ENCODE measurements at regions not wholly inside any gene's neighbourhood (a gene's known extent, or its start where the extent isn't known, plus 50 kb on each side); places are given as distances from the start of the nearest gene placed in this dataset.
"Not testable (repeated sequence)": the region's sequence is repeated elsewhere in the genome, so short reads cannot be mapped to it uniquely, and the experiment has no call there.

GRCh38 chr5:120137582-120137981, 326.5 kb upstream of the PRR16 start:
- H3K9me3 ChIP-seq (ENCODE audit: severe bottlenecking): no peaks in the 10 kb centered on the region
- H3K27ac ChIP-seq: no peak overlapping the region
- no peaks in the 10 kb centered on the region for H3K27me3 ChIP-seq (ENCODE audit: insufficient read depth, low read depth, severe bottlenecking)
- H3K4me3 ChIP-seq (ENCODE audit: low read depth, low read length): no peak overlapping the region
- TF ChIP-seq, protein P1, sequence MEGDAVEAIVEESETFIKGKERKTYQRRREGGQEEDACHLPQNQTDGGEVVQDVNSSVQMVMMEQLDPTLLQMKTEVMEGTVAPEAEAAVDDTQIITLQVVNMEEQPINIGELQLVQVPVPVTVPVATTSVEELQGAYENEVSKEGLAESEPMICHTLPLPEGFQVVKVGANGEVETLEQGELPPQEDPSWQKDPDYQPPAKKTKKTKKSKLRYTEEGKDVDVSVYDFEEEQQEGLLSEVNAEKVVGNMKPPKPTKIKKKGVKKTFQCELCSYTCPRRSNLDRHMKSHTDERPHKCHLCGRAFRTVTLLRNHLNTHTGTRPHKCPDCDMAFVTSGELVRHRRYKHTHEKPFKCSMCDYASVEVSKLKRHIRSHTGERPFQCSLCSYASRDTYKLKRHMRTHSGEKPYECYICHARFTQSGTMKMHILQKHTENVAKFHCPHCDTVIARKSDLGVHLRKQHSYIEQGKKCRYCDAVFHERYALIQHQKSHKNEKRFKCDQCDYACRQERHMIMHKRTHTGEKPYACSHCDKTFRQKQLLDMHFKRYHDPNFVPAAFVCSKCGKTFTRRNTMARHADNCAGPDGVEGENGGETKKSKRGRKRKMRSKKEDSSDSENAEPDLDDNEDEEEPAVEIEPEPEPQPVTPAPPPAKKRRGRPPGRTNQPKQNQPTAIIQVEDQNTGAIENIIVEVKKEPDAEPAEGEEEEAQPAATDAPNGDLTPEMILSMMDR (IDR thresholded peaks at IDR 0.05; ENCODE audit: low read depth, low read length): no peak
- no peaks in the 10 kb centered on the region for H3K36me3 ChIP-seq
- DNase-seq: no peak

- Histone ChIP-seq H3K27ac (no peak overlapping the region), H3K9me3 (ENCODE audit: severe bottlenecking) (no peaks in the 10 kb centered on the region), H3K4me3 (ENCODE audit: low read depth, low read length) (no peak overlapping the region), H3K27me3 (ENCODE audit: insufficient read depth, low read depth, severe bottlenecking) (no peaks in the 10 kb centered on the region), H3K36me3 (no peaks in the 10 kb centered on the region)
- no peak for DNase-seq
- TF ChIP-seq, protein P1 (IDR thresholded peaks at IDR 0.05; ENCODE audit: low read depth, low read length): no peak
These were observed 325.1 kb upstream of the PRR16 start for GRCh38 chr5:120139039-120139438.

DNA sequence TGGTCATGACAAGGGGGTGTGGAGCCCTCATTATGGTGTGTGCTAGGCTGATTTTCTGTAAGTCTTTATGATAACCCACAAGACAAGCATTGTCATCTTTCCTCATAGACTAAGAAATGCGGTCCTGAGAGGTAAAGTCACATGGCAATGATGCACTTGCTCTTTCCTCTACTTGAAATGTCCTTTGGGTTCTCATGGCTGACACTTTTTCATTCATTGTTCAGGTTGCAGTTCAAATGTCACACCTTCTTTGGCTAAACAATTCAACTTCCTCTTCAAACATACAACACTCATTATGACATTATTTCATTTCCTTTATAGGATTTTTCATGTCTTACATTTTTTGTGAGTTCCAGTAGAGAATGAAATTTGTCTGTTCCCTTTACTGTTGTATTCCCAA, 323.6 kb upstream of the PRR16 start:
- no peaks in the 10 kb centered on the region for H3K36me3 ChIP-seq
- no peaks in the 10 kb centered on the region for H3K9me3 ChIP-seq (ENCODE audit: severe bottlenecking)
- H3K27me3 ChIP-seq (ENCODE audit: insufficient read depth, low read depth, severe bottlenecking): no peaks in the 10 kb centered on the region
- no peak overlapping the region for H3K27ac ChIP-seq
- H3K4me3 ChIP-seq (ENCODE audit: low read depth, low read length): no peak overlapping the region
- TF ChIP-seq, protein P1 (IDR thresholded peaks at IDR 0.05; ENCODE audit: low read depth, low read length): no peak
- no peak for DNase-seq

DNA sequence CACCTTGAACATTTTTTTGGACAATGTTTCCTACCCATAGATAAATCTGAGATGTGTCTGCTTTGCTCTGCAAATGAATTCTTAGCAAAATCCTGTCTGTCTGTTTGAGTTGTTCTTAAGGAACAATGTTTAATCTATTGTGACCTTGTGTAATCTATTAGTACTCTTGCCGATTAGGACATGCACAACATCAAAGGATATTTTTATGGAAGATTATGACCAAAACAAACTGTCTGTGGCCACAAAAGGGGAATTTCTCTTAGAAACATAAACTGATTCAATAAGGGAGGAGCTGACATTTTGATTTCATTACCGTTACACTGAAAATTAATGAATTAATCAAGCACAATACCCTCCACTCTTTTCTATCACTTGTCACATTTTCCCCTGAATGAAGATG, 323.0 kb upstream of the PRR16 start:
- Histone ChIP-seq H3K27me3 (ENCODE audit: insufficient read depth, low read depth, severe bottlenecking) (no peaks in the 10 kb centered on the region), H3K9me3 (ENCODE audit: severe bottlenecking) (no peaks in the 10 kb centered on the region), H3K27ac (no peak overlapping the region), H3K36me3 (no peaks in the 10 kb centered on the region), H3K4me3 (ENCODE audit: low read depth, low read length) (no peak overlapping the region)
- TF ChIP-seq, protein P1 (IDR thresholded peaks at IDR 0.05; ENCODE audit: low read depth, low read length): no peak
- no peak for DNase-seq

DNA sequence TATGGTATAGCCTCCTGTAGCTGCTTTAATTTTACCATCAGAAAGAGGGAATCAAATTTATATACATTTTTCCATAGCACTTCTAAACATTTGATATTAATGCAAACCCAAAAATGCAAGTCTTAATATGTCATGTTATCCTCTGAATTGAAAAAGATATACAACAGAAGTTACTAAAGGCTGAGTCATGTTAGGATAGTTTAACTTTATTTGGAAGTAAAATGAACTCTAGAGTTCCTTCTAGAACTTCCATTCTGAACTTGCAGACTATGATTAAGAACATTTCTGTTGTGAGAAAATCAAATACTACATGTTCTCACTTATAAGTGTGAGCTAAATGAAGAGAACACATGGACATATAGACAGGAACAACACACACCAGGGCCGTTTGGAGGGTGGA, 317.3 kb upstream of the PRR16 start:
- Histone ChIP-seq H3K9me3 (ENCODE audit: severe bottlenecking) (no peaks in the 10 kb centered on the region), H3K36me3 (no peaks in the 10 kb centered on the region), H3K27me3 (ENCODE audit: insufficient read depth, low read depth, severe bottlenecking) (no peaks in the 10 kb centered on the region), H3K27ac (no peak overlapping the region), H3K4me3 (ENCODE audit: low read depth, low read length) (no peak overlapping the region)
- TF ChIP-seq, protein P1 (IDR thresholded peaks at IDR 0.05; ENCODE audit: low read depth, low read length): no peak
- no peak for DNase-seq

GRCh38 chr5:120147911-120148310, 316.2 kb upstream of the PRR16 start:
- not testable (repeated sequence) for H3K27ac ChIP-seq; DNase-seq; H3K4me3 ChIP-seq (ENCODE audit: low read depth, low read length); H3K9me3 ChIP-seq (ENCODE audit: severe bottlenecking); H3K27me3 ChIP-seq (ENCODE audit: insufficient read depth, low read depth, severe bottlenecking); H3K36me3 ChIP-seq

Measured in WERI-Rb-1 (cell line).